ENCODE measurements at regions not wholly inside any gene's neighbourhood (a gene's known extent, or its start where the extent isn't known, plus 50 kb on each side); places are given as distances from the start of the nearest gene placed in this dataset.
"Not testable (repeated sequence)": the region's sequence is repeated elsewhere in the genome, so short reads cannot be mapped to it uniquely, and the experiment has no call there.

DNA sequence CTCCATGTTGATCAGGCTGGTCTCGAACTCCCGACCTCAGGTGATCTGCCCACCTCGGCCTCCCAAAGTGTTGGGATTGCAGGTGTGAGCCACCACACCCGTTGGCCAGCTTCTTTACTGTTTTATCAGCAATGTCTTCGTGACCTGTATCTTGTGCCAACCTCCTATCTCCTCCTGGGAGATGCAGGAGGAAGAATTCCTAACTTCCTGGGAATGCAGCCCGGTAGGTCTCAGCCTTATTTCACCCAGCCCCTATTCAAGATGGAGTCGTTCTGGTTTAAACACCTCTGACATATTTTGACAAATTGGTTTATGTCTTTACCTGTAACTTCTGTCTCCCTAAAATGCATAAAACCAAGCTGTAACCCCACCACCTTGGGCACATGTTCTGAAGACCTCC is 491.3 kb upstream of the AUTS2 start:
- TF ChIP-seq, protein P1, sequence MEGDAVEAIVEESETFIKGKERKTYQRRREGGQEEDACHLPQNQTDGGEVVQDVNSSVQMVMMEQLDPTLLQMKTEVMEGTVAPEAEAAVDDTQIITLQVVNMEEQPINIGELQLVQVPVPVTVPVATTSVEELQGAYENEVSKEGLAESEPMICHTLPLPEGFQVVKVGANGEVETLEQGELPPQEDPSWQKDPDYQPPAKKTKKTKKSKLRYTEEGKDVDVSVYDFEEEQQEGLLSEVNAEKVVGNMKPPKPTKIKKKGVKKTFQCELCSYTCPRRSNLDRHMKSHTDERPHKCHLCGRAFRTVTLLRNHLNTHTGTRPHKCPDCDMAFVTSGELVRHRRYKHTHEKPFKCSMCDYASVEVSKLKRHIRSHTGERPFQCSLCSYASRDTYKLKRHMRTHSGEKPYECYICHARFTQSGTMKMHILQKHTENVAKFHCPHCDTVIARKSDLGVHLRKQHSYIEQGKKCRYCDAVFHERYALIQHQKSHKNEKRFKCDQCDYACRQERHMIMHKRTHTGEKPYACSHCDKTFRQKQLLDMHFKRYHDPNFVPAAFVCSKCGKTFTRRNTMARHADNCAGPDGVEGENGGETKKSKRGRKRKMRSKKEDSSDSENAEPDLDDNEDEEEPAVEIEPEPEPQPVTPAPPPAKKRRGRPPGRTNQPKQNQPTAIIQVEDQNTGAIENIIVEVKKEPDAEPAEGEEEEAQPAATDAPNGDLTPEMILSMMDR (IDR thresholded peaks at IDR 0.05): not testable (repeated sequence)
- TF ChIP-seq POLR2A (IDR thresholded peaks at IDR 0.05): not testable (repeated sequence)
